Testis (tissue), 2 donors: ENCODE measurements at regions not wholly inside any gene's neighbourhood (a gene's known extent, or its start where the extent isn't known, plus 50 kb on each side); places are given as distances from the start of the nearest gene placed in this dataset.

Source experiments
- CTCF ChIP-seq, 3 experiments: fragments of 450-650 bp in 2 of 3; fragments of 200-600 bp in 1 of 3; sonication (generic) in 1 of 3; IDR thresholded peaks; one replicate each; pipeline ENCODE4 v1.5.1; 2016 to 2019; ENCODE audit warnings: antibody characterized with exemption in 3 of 3, mild to moderate bottlenecking in 2 of 3, moderate library complexity in 1 of 3
- POLR2A ChIP-seq: fragments of 450-650 bp; IDR thresholded peaks from one replicate; pipeline ENCODE4 v1.6.1; 2017; ENCODE audit warnings: antibody characterized with exemption, mild to moderate bottlenecking, moderate library complexity

- TF ChIP-seq CTCF (IDR thresholded peaks at IDR 0.05), result no peak
- no peak for TF ChIP-seq POLR2A
Measured at GRCh38 chr2:8096484-8096883, 585.4 kb upstream of the ID2 start.
